Loucy (cell line): ENCODE measurements at regions not wholly inside any gene's neighbourhood (a gene's known extent, or its start where the extent isn't known, plus 50 kb on each side); places are given as distances from the start of the nearest gene placed in this dataset.

Experiments used
- H2AFZ ChIP-seq: fragments of 200-600 bp; sonication (generic); 2 replicates; pipeline ENCODE4 v1.6.0; 2016; ENCODE audit warnings: antibody characterized with exemption, mild to moderate bottlenecking, low read length, moderate library complexity
- H3F3A ChIP-seq: fragments of 200-600 bp; 2 replicates; pipeline ENCODE4 v1.6.0; 2016; ENCODE audit warnings: antibody characterized with exemption, low read depth, mild to moderate bottlenecking
- H3K27me3 ChIP-seq: fragments of 200-600 bp; sonication (generic); 2 replicates; pipeline ENCODE4 v1.6.1; 2014; ENCODE audit warnings: low read length, mild to moderate bottlenecking; ENCODE audit not compliant: insufficient read depth, poor library complexity, severe bottlenecking
- H3K36me3 ChIP-seq: fragments of 200-600 bp; sonication (generic); 2 replicates; pipeline ENCODE4 v1.6.1; 2016; ENCODE audit warnings: low read length; ENCODE audit not compliant: insufficient read depth
- H3K4me1 ChIP-seq: fragments of 200-600 bp; sonication (generic); 2 replicates; pipeline ENCODE4 v1.5.1; 2014; ENCODE audit warnings: low read length, mild to moderate bottlenecking; ENCODE audit not compliant: insufficient read depth, poor library complexity, severe bottlenecking
- H3K4me2 ChIP-seq: fragments of 200-600 bp; sonication (generic); 2 replicates; pipeline ENCODE4 v1.6.0; 2014; ENCODE audit warnings: antibody characterized with exemption, low read length, low read depth, mild to moderate bottlenecking; ENCODE audit not compliant: poor library complexity, severe bottlenecking
- H3K4me3 ChIP-seq: fragments of 200-600 bp; sonication (generic); 2 replicates; pipeline ENCODE4 v1.5.1; 2014; ENCODE audit warnings: low read length, mild to moderate bottlenecking, mixed read lengths; ENCODE audit not compliant: poor library complexity, severe bottlenecking
- H3K79me2 ChIP-seq: fragments of 200-600 bp; sonication (generic); 2 replicates; pipeline ENCODE4 v1.6.1; 2014; ENCODE audit warnings: low read length; ENCODE audit not compliant: insufficient read depth
- H3K9ac ChIP-seq: fragments of 200-600 bp; sonication (generic); 2 replicates; pipeline ENCODE4 v1.6.0; 2014; ENCODE audit warnings: mild to moderate bottlenecking, low read depth, low read length, moderate library complexity; ENCODE audit not compliant: poor library complexity, severe bottlenecking
- H3K9me2 ChIP-seq: fragments of 200-600 bp; sonication (generic); replicated peaks from 2 replicates; pipeline ENCODE4 v1.6.1; 2016; ENCODE audit warnings: low read depth, low read length, mixed read lengths
- H3K9me3 ChIP-seq: fragments of 200-600 bp; sonication (generic); 2 replicates; pipeline ENCODE4 v1.6.1; 2014; ENCODE audit warnings: mild to moderate bottlenecking, antibody characterized with exemption, low read length, low read depth; ENCODE audit not compliant: insufficient read depth
- H4K20me1 ChIP-seq: fragments of 200-600 bp; sonication (generic); 2 replicates; pipeline ENCODE4 v1.6.0; 2014; ENCODE audit warnings: antibody characterized with exemption, low read length, mild to moderate bottlenecking; ENCODE audit not compliant: insufficient read depth, poor library complexity, severe bottlenecking
- CTCF ChIP-seq: fragments of 200-600 bp; sonication (generic); conservative IDR thresholded peaks from 2 replicates; pipeline ENCODE4 v1.5.1; 2014; ENCODE audit warnings: mild to moderate bottlenecking, antibody characterized with exemption, low read length
- EZH2phosphoT487 ChIP-seq: fragments of 200-600 bp; IDR thresholded peaks from 2 replicates; pipeline ENCODE4 v1.6.1; 2018; ENCODE audit warnings: antibody characterized with exemption, mild to moderate bottlenecking, moderate library complexity, borderline replicate concordance

GRCh38 chr2:200131307-200131706 is 175.2 kb upstream of the SPATS2L start:
- Histone ChIP-seq H4K20me1 (no peaks in the 10 kb centered on the region), H3K4me1 (no peaks in the 10 kb centered on the region), H3K9ac (no peak overlapping the region), H3K9me3 (no peaks in the 10 kb centered on the region), H3K79me2 (no peaks in the 10 kb centered on the region), H3K9me2 (no peaks in the 10 kb centered on the region), H3K27me3 (no peaks in the 10 kb centered on the region), H3K4me2 (no peak overlapping the region), H3K4me3 (no peak overlapping the region), H3F3A (no peaks in the 10 kb centered on the region), H2AFZ (no peak overlapping the region), H3K36me3 (no peaks in the 10 kb centered on the region)
- TF ChIP-seq EZH2phosphoT487: no peak
- TF ChIP-seq CTCF: no peak

GRCh38 chr2:200135082-200135481 is 171.4 kb upstream of the SPATS2L start:
- Histone ChIP-seq H3K4me2 (no peak overlapping the region), H3K9me3 (no peaks in the 10 kb centered on the region), H3K36me3 (no peaks in the 10 kb centered on the region), H3K9ac (no peak overlapping the region), H2AFZ (no peak overlapping the region), H3K4me1 (no peaks in the 10 kb centered on the region), H3K9me2 (no peaks in the 10 kb centered on the region), H3K79me2 (no peaks in the 10 kb centered on the region), H3F3A (no peaks in the 10 kb centered on the region), H4K20me1 (no peaks in the 10 kb centered on the region), H3K4me3 (no peak overlapping the region), H3K27me3 (no peaks in the 10 kb centered on the region)
- TF ChIP-seq EZH2phosphoT487: no peak
- no peak for TF ChIP-seq CTCF

GRCh38 chr2:200136655-200137054 is 169.8 kb upstream of the SPATS2L start:
- Histone ChIP-seq H3K4me3 (no peak overlapping the region), H3K79me2 (no peaks in the 10 kb centered on the region), H3K4me1 (no peaks in the 10 kb centered on the region), H3K9ac (no peak overlapping the region), H3K9me2 (no peaks in the 10 kb centered on the region), H3K27me3 (no peaks in the 10 kb centered on the region), H3F3A (no peaks in the 10 kb centered on the region), H2AFZ (no peak overlapping the region), H3K36me3 (no peaks in the 10 kb centered on the region), H3K4me2 (no peak overlapping the region), H3K9me3 (no peaks in the 10 kb centered on the region), H4K20me1 (no peaks in the 10 kb centered on the region)
- no peak for TF ChIP-seq EZH2phosphoT487
- no peak for TF ChIP-seq CTCF
